HepG2 (cell line): ENCODE measurements at regions not wholly inside any gene's neighbourhood (a gene's known extent, or its start where the extent isn't known, plus 50 kb on each side); places are given as distances from the start of the nearest gene placed in this dataset.

Source experiments
- ATAC-seq: fragments of 200-7000 bp; cut with Tn5 transposase; 3 replicates; pipeline ENCODE4 v1.9.1; 2020; ENCODE audit warnings: mild to moderate bottlenecking, moderate library complexity
- BruUV-seq: library from RNA; stranded (reverse); fragments of 400-500 nt; replicated peaks from 2 replicates; lab custom pipeline; 2021; lab: Mats Ljungman, UMichigan
- CTCF ChIA-PET: fragments of 300-600 bp; formaldehyde crosslinking; extraction: SDS; loops from one replicate; lab custom pipeline; 2021; ENCODE audit warnings: low total read pairs, inconsistent platforms, low intra/inter-chr PET ratio; lab: Yijun Ruan, JAX
- POLR2A ChIA-PET: fragments of 350-600 bp; sonication (Branson Sonifier 250); formaldehyde crosslinking; loops from one replicate; lab custom pipeline; 2020; ENCODE audit warnings: antibody characterized with exemption, inconsistent platforms; lab: Yijun Ruan, JAX
- DNase-seq: peaks from one replicate; pipeline ENCODE4 v3.0.0-alpha.2; 2015; ENCODE audit warnings: low spot score
- FAIRE-seq: peaks from 3 replicates; lab custom pipeline; 2011; peaks lifted over from hg19 to GRCh38; lab: Jason Lieb, UNC
- H2AFZ ChIP-seq: one replicate; pipeline ENCODE4 v1.6.1; 2011; ENCODE audit warnings: low read length, inconsistent platforms
- H3K27ac ChIP-seq: fragments of 300-600 bp; 3 replicates; pipeline ENCODE4 v1.8.0; 2011; ENCODE audit warnings: mixed run types, mild to moderate bottlenecking, mixed read lengths, low read length, inconsistent platforms; ENCODE audit not compliant: insufficient read depth; ENCODE audit errors: extremely low read length
- H3K27me3 ChIP-seq, 2 experiments: fragments of 200-600 bp in 1 of 2; 2 replicates in 1 of 2; 3 replicates in 1 of 2; pipeline versions ENCODE4 v1.6.0 to v1.8.0; 2011; ENCODE audit warnings: low read length in 2 of 2, mild to moderate bottlenecking in 2 of 2, moderate library complexity in 2 of 2, inconsistent platforms in 1 of 2; ENCODE audit not compliant: insufficient read depth in 2 of 2, control insufficient read depth in 1 of 2
- H3K36me3 ChIP-seq, 2 experiments: fragments of 200-600 bp in 1 of 2; replicated peaks in 1 of 2; 2 replicates in 1 of 2; 3 replicates in 1 of 2; pipeline versions ENCODE4 v1.5.1 to v1.8.0; 2011; ENCODE audit warnings: low read length in 2 of 2, inconsistent platforms in 1 of 2; ENCODE audit not compliant: insufficient read depth in 2 of 2, control insufficient read depth in 1 of 2
- H3K4me1 ChIP-seq: 2 replicates; pipeline ENCODE4 v1.5.1; 2012; ENCODE audit warnings: low read length, inconsistent platforms; ENCODE audit not compliant: insufficient read depth
- H3K4me2 ChIP-seq: 2 replicates; pipeline ENCODE4 v1.6.0; 2011; ENCODE audit warnings: low read depth, low read length, inconsistent platforms
- H3K4me3 ChIP-seq, 3 experiments: fragments of 200-600 bp in 1 of 3; sonication (generic), shearing (Covaris generic) in 1 of 3; replicated peaks in 1 of 3; 2 replicates each; pipeline ENCODE4 v1.5.1; 2011 to 2016; ENCODE audit warnings: low read length in 3 of 3, inconsistent platforms in 2 of 3, low read depth in 2 of 3, mild to moderate bottlenecking in 2 of 3, control low read depth in 1 of 3, mixed read lengths in 1 of 3; ENCODE audit not compliant: insufficient read depth in 1 of 3
- H3K79me2 ChIP-seq: one replicate; pipeline ENCODE4 v1.6.1; 2011; ENCODE audit warnings: low read length, inconsistent platforms; ENCODE audit not compliant: insufficient read depth
- H3K9ac ChIP-seq: 2 replicates; pipeline ENCODE4 v1.6.0; 2011; ENCODE audit warnings: mild to moderate bottlenecking, low read depth, low read length, inconsistent platforms; ENCODE audit not compliant: insufficient read depth
- H3K9me3 ChIP-seq: 2 replicates; pipeline ENCODE4 v1.5.1; 2012; ENCODE audit warnings: mild to moderate bottlenecking, low read length
- H4K20me1 ChIP-seq: 2 replicates; pipeline ENCODE4 v1.6.0; 2011; ENCODE audit warnings: inconsistent platforms, mild to moderate bottlenecking, low read length, moderate library complexity; ENCODE audit not compliant: insufficient read depth
- ARHGAP35 ChIP-seq: sonication (generic); formaldehyde crosslinking; IDR thresholded peaks from 2 replicates; pipeline ENCODE4 v1.9.0; 2022; ENCODE audit warnings: mild to moderate bottlenecking, inconsistent platforms, moderate library complexity, missing genetic modification reagents, borderline replicate concordance
- GMEB2 ChIP-seq: IDR thresholded peaks from 2 replicates; pipeline ENCODE4 v1.6.1; 2016; ENCODE audit warnings: missing biosample characterization, missing genetic modification reagents, low read depth
- KLF15 ChIP-seq: sonication (generic); formaldehyde crosslinking; IDR thresholded peaks from 2 replicates; pipeline ENCODE4 v1.8.1; 2023; ENCODE audit warnings: borderline replicate concordance, mild to moderate bottlenecking, inconsistent platforms, missing genetic modification reagents, mixed read lengths
- MXD4 ChIP-seq: IDR thresholded peaks from 2 replicates; pipeline ENCODE4 v1.6.1; 2016; ENCODE audit warnings: mild to moderate bottlenecking, missing biosample characterization, missing genetic modification reagents
- NRL ChIP-seq: sonication (generic); formaldehyde crosslinking; IDR thresholded peaks from 2 replicates; pipeline ENCODE4 v1.5.0; 2020; ENCODE audit warnings: missing genetic modification reagents, mild to moderate bottlenecking, moderate library complexity, borderline replicate concordance
- SRSF4 ChIP-seq: fragments of 200-400 bp; formaldehyde crosslinking; IDR thresholded peaks from one replicate; pipeline ENCODE4 v1.6.1; 2018; ENCODE audit warnings: mild to moderate bottlenecking, low read depth, low read length, moderate library complexity; ENCODE audit not compliant: poor library complexity, severe bottlenecking
- TFE3 ChIP-seq: IDR thresholded peaks from 2 replicates; pipeline ENCODE4 v1.6.1; 2016
- U2AF1 ChIP-seq: fragments of 200-400 bp; formaldehyde crosslinking; optimal IDR thresholded peaks from 2 replicates; pipeline ENCODE3; 2017; ENCODE audit warnings: mild to moderate bottlenecking, low read depth, low read length
- ZBTB46 ChIP-seq: sonication (generic); formaldehyde crosslinking; IDR thresholded peaks from 2 replicates; pipeline ENCODE4 v1.4.0; 2020; ENCODE audit warnings: mild to moderate bottlenecking, missing genetic modification reagents, borderline replicate concordance
- ZNF251 ChIP-seq: sonication (generic); formaldehyde crosslinking; IDR thresholded peaks from 2 replicates; pipeline ENCODE4 v1.9.0; 2021; ENCODE audit warnings: mild to moderate bottlenecking, missing genetic modification reagents
- ZNF329 ChIP-seq: sonication (generic); formaldehyde crosslinking; IDR thresholded peaks from 2 replicates; pipeline ENCODE4 v1.9.0; 2021; ENCODE audit warnings: low read depth, mild to moderate bottlenecking, missing genetic modification reagents
- ZNF547 ChIP-seq: sonication (generic); formaldehyde crosslinking; IDR thresholded peaks from 2 replicates; pipeline ENCODE4 v1.5.1; 2020; ENCODE audit warnings: mild to moderate bottlenecking, missing genetic modification reagents
- ZNF644 ChIP-seq: IDR thresholded peaks from 2 replicates; pipeline ENCODE4 v1.6.1; 2016; ENCODE audit warnings: low read depth
- ZNF703 ChIP-seq: sonication (generic); formaldehyde crosslinking; IDR thresholded peaks from 2 replicates; pipeline ENCODE4 v1.5.1; 2020; ENCODE audit warnings: missing genetic modification reagents, mild to moderate bottlenecking, moderate library complexity, borderline replicate concordance
- ZNF780A ChIP-seq: sonication (generic); formaldehyde crosslinking; IDR thresholded peaks from 2 replicates; pipeline ENCODE4 v1.8.0; 2022; ENCODE audit warnings: mild to moderate bottlenecking, missing genetic modification reagents, moderate library complexity
- ZXDC ChIP-seq: sonication (generic); formaldehyde crosslinking; IDR thresholded peaks from 2 replicates; pipeline ENCODE4 v1.5.0; 2020; ENCODE audit warnings: mild to moderate bottlenecking, missing genetic modification reagents
- WGBS: methylation state at CpG from one replicate; pipeline ENCODE4 v1.1.6; 2017; ENCODE audit warnings: low lambda C conversion rate; 5-methylcytosine and 5-hydroxymethylcytosine counted together
- in situ Hi-C: cut with HindIII; loops from 2 replicates; pipeline ENCODE4 v1.10.0; 2017; ENCODE audit warnings: low pct_unique_long_range_greater_than_20kb; ENCODE audit not compliant: extremely low pct_ligation_motif_present
- intact Hi-C: fragments of 100-400 bp; cut with micrococcal nuclease; formaldehyde crosslinking; loops from one replicate; pipeline ENCODE4 v1.10.0; 2022; ENCODE audit not compliant: unreplicated experiment

- FAIRE-seq (no peak), ATAC-seq (no peak), DNase-seq (no peak)
- Histone ChIP-seq H3K79me2 (no peaks in the 10 kb centered on the region), H3K9ac (no peak overlapping the region), H3K9me3 (no peaks in the 10 kb centered on the region), H3K4me3 (no peak overlapping the region), H3K27me3 (peaks cover 2 to 3% of the 10 kb centered on the region in 2 experiments; a peak in 1 of 5 replicates), H3K4me1 (no peaks in the 10 kb centered on the region), H3K4me2 (no peak overlapping the region), H4K20me1 (no peaks in the 10 kb centered on the region), H3K27ac (no peak overlapping the region), H2AFZ (no peak overlapping the region), H3K36me3 (no peaks in the 10 kb centered on the region)
- in situ Hi-C loops (no loop called here), intact Hi-C loops (no loop called here)
- ChIA-PET POLR2A (no interaction called here), CTCF (no interaction called here)
- WGBS = 22% methylated on average over 4 of the region's 16 CpGs
- BruUV-seq = no TSS peak
- TF ChIP-seq NRL (no peak), U2AF1 (no peak), ZXDC (CRISPR knock-in tag) (no peak), MXD4 (CRISPR knock-in tag) (no peak), TFE3 (CRISPR knock-in tag) (no peak), GMEB2 (no peak), ZNF703 (CRISPR knock-in tag) (no peak), ARHGAP35 (no peak), ZNF780A (CRISPR knock-in tag) (no peak), ZNF251 (CRISPR knock-in tag) (no peak), ZBTB46 (no peak), ZNF547 (CRISPR knock-in tag) (no peak), ZNF644 (CRISPR knock-in tag) (no peak), SRSF4 (no peak), KLF15 (CRISPR knock-in tag) (no peak), ZNF329 (CRISPR knock-in tag) (no peak)
These were observed 284.5 kb upstream of the ROBO1 start for GRCh38 chr3:80052271-80052670.
